ENCODE measurements at regions not wholly inside any gene's neighbourhood (a gene's known extent, or its start where the extent isn't known, plus 50 kb on each side); places are given as distances from the start of the nearest gene placed in this dataset.

- no peak overlapping the region for H3K4me3 ChIP-seq (ENCODE audit: low read depth, low read length)
- DNase-seq (ENCODE audit: low read depth) = no peak
- TF ChIP-seq CTCF (IDR thresholded peaks at IDR 0.05; ENCODE audit: insufficient read depth, low read length) = no peak
Observed at GRCh38 chrX:68896581-68896980, 67.8 kb downstream of the EFNB1 start.

GRCh38 chrX:68895778-68896177, 67.0 kb downstream of the EFNB1 start:
- H3K4me3 ChIP-seq (ENCODE audit: low read depth, low read length) = no peak overlapping the region
- no peak for TF ChIP-seq CTCF (IDR thresholded peaks at IDR 0.05; ENCODE audit: insufficient read depth, low read length)
- DNase-seq (ENCODE audit: low read depth) = no peak

GRCh38 chrX:68895341-68895755, 66.5 kb downstream of the EFNB1 start:
- no peak for TF ChIP-seq CTCF (IDR thresholded peaks at IDR 0.05; ENCODE audit: insufficient read depth, low read length)
- DNase-seq (ENCODE audit: low read depth) = peak; percentile 35
- H3K4me3 ChIP-seq (ENCODE audit: low read depth, low read length) = no peak overlapping the region

- peak; percentile 48 for DNase-seq (ENCODE audit: low read depth)
- no peak for TF ChIP-seq CTCF (IDR thresholded peaks at IDR 0.05; ENCODE audit: insufficient read depth, low read length)
- no peak overlapping the region for H3K4me3 ChIP-seq (ENCODE audit: low read depth, low read length)
Observed at GRCh38 chrX:68894513-68895340, 65.9 kb downstream of the EFNB1 start.

GRCh38 chrX:68894142-68894512, 65.3 kb downstream of the EFNB1 start:
- no peak overlapping the region for H3K4me3 ChIP-seq (ENCODE audit: low read depth, low read length)
- TF ChIP-seq CTCF (IDR thresholded peaks at IDR 0.05; ENCODE audit: insufficient read depth, low read length) = no peak
- DNase-seq (ENCODE audit: low read depth) = no peak

GRCh38 chrX:68892651-68893050, 63.8 kb downstream of the EFNB1 start:
- no peak overlapping the region for H3K4me3 ChIP-seq (ENCODE audit: low read depth, low read length)
- TF ChIP-seq CTCF (IDR thresholded peaks at IDR 0.05; ENCODE audit: insufficient read depth, low read length) = no peak
- DNase-seq (ENCODE audit: low read depth) = no peak

- DNase-seq (ENCODE audit: low read depth) = no peak
- no peak for TF ChIP-seq CTCF (IDR thresholded peaks at IDR 0.05; ENCODE audit: insufficient read depth, low read length)
- H3K4me3 ChIP-seq (ENCODE audit: low read depth, low read length) = no peak overlapping the region
Observed at GRCh38 chrX:68892134-68892533, 63.3 kb downstream of the EFNB1 start.

Measured in fibroblast of the aortic adventitia (primary cell).